GM19324 (cell line): ENCODE measurements at regions not wholly inside any gene's neighbourhood (a gene's known extent, or its start where the extent isn't known, plus 50 kb on each side); places are given as distances from the start of the nearest gene placed in this dataset.
"Not testable (repeated sequence)": the region's sequence is repeated elsewhere in the genome, so short reads cannot be mapped to it uniquely, and the experiment has no call there.

Experiments
- ATAC-seq: cut with Tn5 transposase; IDR thresholded peaks from one replicate; pipeline ENCODE4 v1.9.1; 2021; ENCODE audit warnings: mild to moderate bottlenecking, moderate library complexity; ENCODE audit not compliant: unreplicated experiment, low FRiP score

GRCh38 chr12:116327992-116328391 lies 50.5 kb upstream of the MED13L start:
- ATAC-seq = not testable (repeated sequence)

GRCh38 chr12:116331876-116332275 lies 54.4 kb upstream of the MED13L start:
- ATAC-seq = no peak

- no peak for ATAC-seq
These were observed 55.4 kb upstream of the MED13L start for GRCh38 chr12:116332705-116333380.

DNA sequence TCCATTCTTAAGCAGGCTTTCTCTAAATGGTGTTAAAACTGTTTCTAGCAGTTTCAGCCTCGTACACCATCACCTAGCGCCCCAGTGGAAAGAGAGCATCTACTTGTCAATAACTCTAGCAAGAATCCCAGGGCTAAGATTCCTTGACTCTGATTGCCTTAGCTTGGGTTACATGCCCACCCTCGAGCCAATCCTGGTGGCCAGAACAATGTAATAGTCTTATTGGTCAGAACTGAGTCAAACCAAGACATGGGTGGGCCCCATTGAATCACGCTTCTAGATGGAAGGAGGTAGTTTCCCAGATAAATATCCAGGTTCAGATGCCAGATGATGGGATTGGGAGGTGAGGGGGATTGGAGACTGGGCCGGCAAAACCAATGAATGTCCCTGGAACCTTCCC lies 55.9 kb upstream of the MED13L start:
- ATAC-seq = no peak

DNA sequence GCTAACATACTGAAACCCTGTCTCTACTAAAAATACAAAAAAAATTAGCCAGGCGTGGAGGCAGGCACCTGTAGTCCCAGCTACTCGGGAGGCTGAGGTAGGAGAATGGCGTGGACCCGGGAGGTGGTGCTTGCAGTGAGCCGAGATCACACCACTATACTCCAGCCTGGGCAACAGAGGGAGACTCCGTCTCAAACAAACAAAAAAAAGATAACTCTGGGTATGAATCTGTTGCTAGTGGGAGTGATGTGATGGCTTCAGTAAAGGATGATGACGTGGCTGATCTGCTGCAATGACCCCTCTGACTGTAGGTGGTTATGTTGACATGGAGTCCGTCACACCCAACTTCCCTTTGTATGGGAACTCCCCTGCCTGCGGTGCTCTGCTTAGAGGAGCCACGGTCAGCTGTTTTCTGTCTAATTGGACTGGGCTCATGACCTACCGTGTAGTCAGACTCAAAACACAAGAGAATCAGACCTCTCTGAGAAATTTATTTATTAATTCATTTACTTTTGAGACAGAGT lies 59.1 kb upstream of the MED13L start:
- peak; percentile 53 for ATAC-seq

GRCh38 chr12:116337312-116337711 lies 59.8 kb upstream of the MED13L start:
- no peak for ATAC-seq

GRCh38 chr12:116338064-116338846 lies 60.8 kb upstream of the MED13L start:
- ATAC-seq = no peak

- ATAC-seq = no peak
These were observed 61.6 kb upstream of the MED13L start for GRCh38 chr12:116339062-116339461.

DNA sequence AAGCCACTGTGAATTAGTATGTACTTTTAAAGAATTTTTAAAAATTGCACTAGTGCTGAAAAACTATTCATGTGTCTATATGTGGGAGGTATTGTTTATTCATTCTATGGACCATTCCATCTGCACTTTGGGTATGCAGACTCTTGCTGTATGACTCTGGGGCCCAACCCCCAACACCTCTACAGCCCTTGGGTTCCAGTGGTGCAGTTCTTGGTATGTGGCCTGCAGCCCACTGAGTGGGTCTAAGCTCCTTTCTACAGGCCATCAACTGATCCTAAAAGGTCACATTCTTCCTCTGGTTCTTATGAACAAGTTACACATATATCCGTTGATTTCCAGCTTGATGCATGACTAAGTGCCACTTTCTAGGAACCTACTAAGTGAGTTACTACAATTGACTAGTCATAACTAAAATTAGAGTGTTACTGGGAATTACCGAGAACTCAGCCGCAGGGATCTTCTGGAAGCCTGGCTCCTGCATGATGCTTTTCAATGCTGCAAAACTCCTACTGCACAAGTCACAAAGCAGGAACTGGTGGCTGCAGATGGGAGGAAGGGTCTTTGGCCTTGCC lies 62.4 kb upstream of the MED13L start:
- no peak for ATAC-seq

GRCh38 chr12:116343331-116343884 lies 65.9 kb upstream of the MED13L start:
- no peak for ATAC-seq

DNA sequence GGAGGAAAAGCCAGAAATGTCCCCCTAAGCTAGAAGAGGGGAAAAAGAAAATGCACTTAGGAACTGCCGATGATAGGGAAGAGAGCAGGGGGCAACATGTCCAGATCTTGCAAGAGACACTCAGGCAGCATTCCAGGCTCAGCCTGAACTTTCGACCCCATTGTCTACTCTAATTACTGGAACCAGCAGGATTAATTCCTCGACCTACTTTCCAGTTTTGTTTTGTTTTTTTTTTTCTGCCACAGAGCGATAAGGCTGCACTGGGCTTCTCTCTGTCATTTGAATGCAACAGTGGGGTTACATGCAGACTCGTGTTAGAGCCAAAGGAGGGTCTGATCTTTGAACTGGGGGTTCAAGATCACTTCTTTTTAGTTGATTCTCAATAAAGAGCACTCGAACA lies 68.7 kb upstream of the MED13L start:
- no peak for ATAC-seq

GRCh38 chr12:116346741-116347140 lies 69.2 kb upstream of the MED13L start:
- no peak for ATAC-seq

DNA sequence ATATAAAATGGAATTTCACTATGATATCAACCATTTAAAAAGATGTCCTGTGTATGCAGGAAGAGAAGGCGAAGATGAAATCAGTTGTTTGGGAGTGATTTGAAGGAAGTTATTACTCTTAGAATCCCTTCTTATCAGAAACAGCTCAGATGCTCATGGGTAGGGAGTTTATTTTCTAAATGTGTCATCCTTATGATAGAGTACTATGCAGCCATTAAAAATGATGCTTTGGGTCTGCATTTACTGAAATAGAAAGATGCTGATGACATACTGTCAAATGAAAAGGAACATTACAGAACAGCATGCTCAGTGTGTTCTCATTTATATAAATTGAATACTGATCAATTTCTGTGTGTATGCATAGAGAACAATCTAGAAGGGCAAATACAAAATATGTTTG lies 69.8 kb upstream of the MED13L start:
- no peak for ATAC-seq

DNA sequence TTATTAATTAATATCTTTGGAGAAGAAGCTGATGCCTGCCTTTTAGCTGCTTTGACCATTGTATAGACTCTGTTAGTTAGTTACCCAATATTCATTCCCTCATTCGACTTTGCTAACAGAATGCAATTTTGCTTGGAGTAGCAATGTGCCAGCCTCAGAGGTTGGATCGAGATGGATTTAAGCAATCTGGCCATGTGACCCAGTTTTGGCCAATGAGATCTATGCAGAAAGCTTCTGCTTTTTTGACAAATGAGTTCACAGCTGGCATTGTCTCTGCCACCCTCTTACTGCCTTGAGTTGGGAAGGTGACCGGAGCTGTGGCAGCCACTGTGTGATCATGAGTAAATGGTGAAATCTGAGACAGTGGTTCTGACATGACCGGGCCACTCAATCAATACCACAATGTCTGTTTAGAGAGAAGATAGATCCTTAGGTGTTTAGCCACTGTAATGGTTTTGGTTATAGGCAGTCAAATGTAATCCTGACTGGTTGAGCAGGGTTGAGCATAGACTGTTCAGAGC lies 74.9 kb upstream of the MED13L start:
- ATAC-seq = no peak

DNA sequence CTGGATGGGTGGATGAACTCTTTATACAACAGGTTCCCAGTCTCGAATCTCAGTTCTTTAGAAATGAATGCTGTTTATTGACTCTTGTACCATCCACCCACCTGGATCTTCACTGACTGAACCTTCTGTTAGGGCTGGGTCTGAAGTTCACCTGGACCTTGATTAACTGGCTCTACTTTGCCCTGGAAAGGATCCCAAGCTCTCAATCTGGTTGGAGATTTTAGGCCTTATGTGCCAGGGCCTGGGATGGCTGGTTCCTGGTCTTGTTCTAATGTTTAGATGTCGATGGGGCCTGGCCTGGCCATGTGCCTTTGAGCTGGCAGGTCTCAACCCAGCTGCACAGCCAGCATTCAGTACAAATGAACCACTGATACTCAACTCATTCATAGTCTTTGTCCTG lies 76.5 kb upstream of the MED13L start:
- no peak for ATAC-seq

DNA sequence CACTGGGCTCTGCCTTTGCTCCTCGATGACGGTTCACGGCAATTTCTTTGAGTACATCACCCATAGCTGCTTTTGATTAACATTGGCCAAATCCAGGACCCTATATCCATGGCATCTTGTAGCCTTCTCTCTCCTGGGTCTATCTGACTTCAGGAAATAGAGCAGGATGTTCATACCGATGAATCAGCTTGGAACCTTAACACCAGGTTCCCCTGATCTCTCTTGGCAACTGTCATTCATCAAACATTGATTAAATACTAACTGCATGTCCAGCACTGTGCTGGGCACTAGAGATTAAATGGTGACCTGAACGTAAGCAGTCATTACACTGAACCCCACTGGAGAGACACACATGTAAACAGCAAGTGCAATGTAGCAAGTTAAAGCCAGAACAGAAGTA lies 77.0 kb upstream of the MED13L start:
- no peak for ATAC-seq

GRCh38 chr12:116354950-116355783 lies 77.7 kb upstream of the MED13L start:
- no peak for ATAC-seq

- no peak for ATAC-seq
These were observed 81.0 kb upstream of the MED13L start for GRCh38 chr12:116358536-116358892.

DNA sequence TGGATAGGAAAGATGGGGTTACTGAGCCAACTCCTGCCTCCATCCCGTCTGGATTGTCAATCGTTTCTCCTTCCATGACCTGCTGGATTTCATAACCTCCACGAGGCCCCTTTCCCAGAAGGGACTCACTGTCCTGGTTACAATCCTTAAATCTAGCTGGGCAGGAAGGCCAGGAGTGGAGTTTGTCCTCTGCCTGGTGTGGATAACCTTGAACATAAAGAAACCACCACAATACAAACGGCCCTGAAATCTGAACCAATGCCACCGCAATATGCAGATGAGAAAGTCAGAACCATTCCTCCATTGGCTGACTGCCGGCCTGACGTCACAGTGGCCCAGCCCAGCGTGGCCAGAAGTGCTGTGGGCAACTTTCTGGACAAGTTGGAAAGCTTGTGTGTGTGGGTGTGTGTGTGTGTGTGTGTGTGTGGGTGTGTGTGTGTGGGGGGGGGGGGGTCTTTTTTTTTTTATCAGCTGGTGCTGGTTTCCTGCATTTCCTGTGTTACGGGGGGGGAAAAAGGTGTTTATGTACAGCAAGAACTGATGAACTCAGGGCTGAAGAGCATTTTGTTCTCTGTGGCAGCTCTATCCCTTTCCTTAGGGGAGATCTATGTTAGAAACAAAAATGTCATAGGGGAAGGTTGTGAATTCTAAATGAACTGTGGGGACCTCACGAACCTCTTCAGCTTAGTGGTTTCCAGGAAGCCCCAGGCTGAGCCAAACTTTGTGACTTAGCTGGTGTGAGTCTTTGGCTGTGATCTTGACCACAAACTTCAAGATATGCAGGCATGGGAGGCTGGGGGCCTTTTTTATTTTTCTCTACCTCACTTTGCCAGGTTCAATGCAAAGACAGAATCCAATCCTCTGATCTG lies 81.6 kb upstream of the MED13L start:
- peak; percentile 93 for ATAC-seq
